ENCODE measurements at regions not wholly inside any gene's neighbourhood (a gene's known extent, or its start where the extent isn't known, plus 50 kb on each side); places are given as distances from the start of the nearest gene placed in this dataset.

GRCh38 chr14:49489341-49489740 is 96.8 kb downstream of the RPS29 start:
- no peak overlapping the region for H3K4me3 ChIP-seq (ENCODE audit: low read depth, low read length)
- TF ChIP-seq CTCF (IDR thresholded peaks at IDR 0.05; ENCODE audit: low read depth, low read length): no peak
- DNase-seq (ENCODE audit: low read depth, low spot score): no peak
- in situ Hi-C loops (cut with HindIII; ENCODE audit: low sequenced_read_pairs): no loop called here

- DNase-seq (ENCODE audit: low read depth, low spot score): no peak
- in situ Hi-C loops (cut with HindIII; ENCODE audit: low sequenced_read_pairs): no loop called here
- no peak for TF ChIP-seq CTCF (IDR thresholded peaks at IDR 0.05; ENCODE audit: low read depth, low read length)
- no peak overlapping the region for H3K4me3 ChIP-seq (ENCODE audit: low read depth, low read length)
These were observed 98.9 kb downstream of the RPS29 start for GRCh38 chr14:49487238-49487637.

- in situ Hi-C loops (cut with HindIII; ENCODE audit: low sequenced_read_pairs): no loop called here
These were observed 100.9 kb downstream of the RPS29 start for GRCh38 chr14:49485290-49485689.

GRCh38 chr14:49484180-49484579 is 102.0 kb downstream of the RPS29 start:
- TF ChIP-seq CTCF (IDR thresholded peaks at IDR 0.05; ENCODE audit: low read depth, low read length): no peak
- H3K4me3 ChIP-seq (ENCODE audit: low read depth, low read length): no peak overlapping the region
- DNase-seq (ENCODE audit: low read depth, low spot score): no peak
- in situ Hi-C loops (cut with HindIII; ENCODE audit: low sequenced_read_pairs): no loop called here

More at GRCh38 chr14:49485290-49485689, 100.9 kb downstream of the RPS29 start:
- DNase-seq (ENCODE audit: low read depth, low spot score): no peak
- TF ChIP-seq CTCF (IDR thresholded peaks at IDR 0.05; ENCODE audit: low read depth, low read length): no peak
- H3K4me3 ChIP-seq (ENCODE audit: low read depth, low read length): no peak overlapping the region

GRCh38 chr14:49483268-49483667 is 102.9 kb downstream of the RPS29 start:
- TF ChIP-seq CTCF (IDR thresholded peaks at IDR 0.05; ENCODE audit: low read depth, low read length): no peak
- no peak overlapping the region for H3K4me3 ChIP-seq (ENCODE audit: low read depth, low read length)
- DNase-seq (ENCODE audit: low read depth, low spot score): no peak
- in situ Hi-C loops (cut with HindIII; ENCODE audit: low sequenced_read_pairs): no loop called here

- TF ChIP-seq CTCF (IDR thresholded peaks at IDR 0.05; ENCODE audit: low read depth, low read length): no peak
- H3K4me3 ChIP-seq (ENCODE audit: low read depth, low read length): no peak overlapping the region
- in situ Hi-C loops (cut with HindIII; ENCODE audit: low sequenced_read_pairs): no loop called here
- no peak for DNase-seq (ENCODE audit: low read depth, low spot score)
These were observed 105.1 kb downstream of the RPS29 start for GRCh38 chr14:49480979-49481498.
